Keratinocyte (primary cell): ENCODE measurements at regions not wholly inside any gene's neighbourhood (a gene's known extent, or its start where the extent isn't known, plus 50 kb on each side); places are given as distances from the start of the nearest gene placed in this dataset.

Experiments used
- DNase-seq: peaks from one replicate; pipeline ENCODE4 v3.0.0-alpha.2; 2011; ENCODE audit warnings: low read depth, missing footprints, low spot score
- FAIRE-seq: peaks from 2 replicates; lab custom pipeline; 2011; peaks lifted over from hg19 to GRCh38; lab: Jason Lieb, UNC
- H2AFZ ChIP-seq: 2 replicates; pipeline ENCODE4 v1.6.0; 2012; ENCODE audit warnings: low read length, control low read depth, inconsistent platforms; ENCODE audit not compliant: control insufficient read depth
- H3K27ac ChIP-seq: 2 replicates; pipeline ENCODE4 v1.5.1; 2011; ENCODE audit warnings: low read length; ENCODE audit not compliant: control insufficient read depth, insufficient read depth
- H3K27me3 ChIP-seq: 3 replicates; pipeline ENCODE4 v1.6.0; 2011; ENCODE audit warnings: low read length; ENCODE audit not compliant: control insufficient read depth, insufficient read depth; ENCODE audit errors: extremely low read depth
- H3K36me3 ChIP-seq, 2 experiments: 2 replicates in 1 of 2; 3 replicates in 1 of 2; pipeline ENCODE4 v1.5.1; 2011; ENCODE audit warnings: low read length in 2 of 2, mild to moderate bottlenecking in 1 of 2; ENCODE audit not compliant: control insufficient read depth in 2 of 2, insufficient read depth in 2 of 2; ENCODE audit errors: extremely low read depth in 1 of 2
- H3K4me1 ChIP-seq: 3 replicates; pipeline ENCODE4 v1.5.1; 2011; ENCODE audit warnings: low read length; ENCODE audit not compliant: control insufficient read depth, insufficient read depth; ENCODE audit errors: extremely low read depth
- H3K4me2 ChIP-seq: 3 replicates; pipeline ENCODE4 v1.6.0; 2011; ENCODE audit warnings: low read depth, low read length; ENCODE audit not compliant: control insufficient read depth, insufficient read depth; ENCODE audit errors: extremely low read depth
- H3K4me3 ChIP-seq, 3 experiments: fragments of 200-600 bp in 1 of 3; sonication (generic) in 1 of 3; 2 replicates in 2 of 3; 3 replicates in 1 of 3; pipeline ENCODE4 v1.5.1; 2011 to 2016; ENCODE audit warnings: low read length in 3 of 3, mild to moderate bottlenecking in 3 of 3, control low read depth in 2 of 3, inconsistent platforms in 1 of 3, low read depth in 1 of 3, mixed read lengths in 1 of 3, mixed run types in 1 of 3, moderate library complexity in 1 of 3; ENCODE audit not compliant: control insufficient read depth in 2 of 3, insufficient read depth in 2 of 3; ENCODE audit errors: extremely low read depth in 1 of 3
- H3K79me2 ChIP-seq: 2 replicates; pipeline ENCODE4 v1.6.0; 2012; ENCODE audit warnings: low read length; ENCODE audit not compliant: control insufficient read depth, insufficient read depth
- H3K9ac ChIP-seq: 3 replicates; pipeline ENCODE4 v1.6.0; 2011; ENCODE audit warnings: low read length; ENCODE audit not compliant: control insufficient read depth, insufficient read depth; ENCODE audit errors: extremely low read depth
- H3K9me1 ChIP-seq: 3 replicates; pipeline ENCODE4 v1.6.0; 2011; ENCODE audit warnings: low read length; ENCODE audit not compliant: control insufficient read depth, insufficient read depth; ENCODE audit errors: extremely low read depth
- H3K9me3 ChIP-seq: 2 replicates; pipeline ENCODE4 v1.5.1; 2012; ENCODE audit warnings: low read depth, low read length; ENCODE audit not compliant: control insufficient read depth
- H4K20me1 ChIP-seq: 3 replicates; pipeline ENCODE4 v1.6.0; 2011; ENCODE audit warnings: low read length; ENCODE audit not compliant: control insufficient read depth, insufficient read depth; ENCODE audit errors: extremely low read depth
- EZH2 ChIP-seq: IDR thresholded peaks from one replicate; pipeline ENCODE4 v1.6.1; 2012; ENCODE audit warnings: inconsistent platforms, mild to moderate bottlenecking, low read length, moderate library complexity
- dilution Hi-C: fragments of 300-500 bp; cut with MboI; formaldehyde crosslinking; loops from one replicate; pipeline ENCODE4 v1.7.0; 2020; ENCODE audit warnings: low sequenced_read_pairs; ENCODE audit not compliant: extremely low pct_ligation_motif_present
- TF ChIP-seq, protein P1 (sequence below), 3 experiments: IDR thresholded peaks in 1 of 3; conservative IDR thresholded peaks in 1 of 3; optimal IDR thresholded peaks in 1 of 3; 2 replicates in 2 of 3; 3 replicates in 1 of 3; pipeline versions ENCODE3 to v1.5.1; 2011; ENCODE audit warnings: low read length in 3 of 3, mild to moderate bottlenecking in 3 of 3, moderate library complexity in 2 of 3, control low read depth in 1 of 3, inconsistent platforms in 1 of 3; ENCODE audit not compliant: insufficient read depth in 2 of 3; ENCODE audit errors: extremely low read depth in 1 of 3

DNA sequence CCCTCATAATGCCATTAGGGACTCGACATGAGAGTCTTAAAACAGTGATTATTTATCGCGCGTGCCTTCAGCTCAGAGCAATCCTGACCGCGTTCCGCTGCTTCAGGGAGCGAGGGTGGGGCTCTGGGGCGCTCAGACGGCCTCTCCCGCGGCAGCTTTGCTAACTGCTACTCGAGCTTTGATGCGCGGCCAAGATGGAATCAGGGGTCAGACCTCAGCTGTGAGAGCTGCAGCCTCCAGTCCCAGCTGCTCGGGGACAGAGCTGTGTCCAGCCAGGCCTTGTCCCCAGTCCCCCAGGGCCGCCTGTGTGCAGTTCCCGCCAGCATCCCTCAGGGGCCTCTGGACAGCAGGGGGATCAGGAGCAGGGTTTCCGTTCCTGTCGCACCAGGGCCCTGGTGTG lies 104.6 kb upstream of the TTC34 start:
- Histone ChIP-seq H3K79me2 (no peaks in the 10 kb centered on the region), H3K9me3 (peaks cover 14% of the 10 kb centered on the region), H3K9me1 (no peaks in the 10 kb centered on the region), H3K27ac (no peak overlapping the region), H3K4me3 (no peak overlapping the region), H4K20me1 (no peaks in the 10 kb centered on the region), H3K27me3 (no peaks in the 10 kb centered on the region), H2AFZ (no peak overlapping the region), H3K4me2 (no peak overlapping the region), H3K9ac (no peak overlapping the region), H3K36me3 (no peaks in the 10 kb centered on the region), H3K4me1 (no peaks in the 10 kb centered on the region)
- dilution Hi-C loops = no loop called here
- DNase-seq = no peak
- TF ChIP-seq EZH2 = no peak
- TF ChIP-seq, protein P1, sequence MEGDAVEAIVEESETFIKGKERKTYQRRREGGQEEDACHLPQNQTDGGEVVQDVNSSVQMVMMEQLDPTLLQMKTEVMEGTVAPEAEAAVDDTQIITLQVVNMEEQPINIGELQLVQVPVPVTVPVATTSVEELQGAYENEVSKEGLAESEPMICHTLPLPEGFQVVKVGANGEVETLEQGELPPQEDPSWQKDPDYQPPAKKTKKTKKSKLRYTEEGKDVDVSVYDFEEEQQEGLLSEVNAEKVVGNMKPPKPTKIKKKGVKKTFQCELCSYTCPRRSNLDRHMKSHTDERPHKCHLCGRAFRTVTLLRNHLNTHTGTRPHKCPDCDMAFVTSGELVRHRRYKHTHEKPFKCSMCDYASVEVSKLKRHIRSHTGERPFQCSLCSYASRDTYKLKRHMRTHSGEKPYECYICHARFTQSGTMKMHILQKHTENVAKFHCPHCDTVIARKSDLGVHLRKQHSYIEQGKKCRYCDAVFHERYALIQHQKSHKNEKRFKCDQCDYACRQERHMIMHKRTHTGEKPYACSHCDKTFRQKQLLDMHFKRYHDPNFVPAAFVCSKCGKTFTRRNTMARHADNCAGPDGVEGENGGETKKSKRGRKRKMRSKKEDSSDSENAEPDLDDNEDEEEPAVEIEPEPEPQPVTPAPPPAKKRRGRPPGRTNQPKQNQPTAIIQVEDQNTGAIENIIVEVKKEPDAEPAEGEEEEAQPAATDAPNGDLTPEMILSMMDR (optimal IDR thresholded peaks at IDR 0.05 in 1 of 3, IDR thresholded peaks at IDR 0.05 in 1 of 3, conservative IDR thresholded peaks at IDR 0.05 in 1 of 3; ENCODE audit: extremely low read depth in 1 of 3, insufficient read depth in 2 of 3, low read length in 3 of 3) = no peak
- FAIRE-seq = no peak

DNA sequence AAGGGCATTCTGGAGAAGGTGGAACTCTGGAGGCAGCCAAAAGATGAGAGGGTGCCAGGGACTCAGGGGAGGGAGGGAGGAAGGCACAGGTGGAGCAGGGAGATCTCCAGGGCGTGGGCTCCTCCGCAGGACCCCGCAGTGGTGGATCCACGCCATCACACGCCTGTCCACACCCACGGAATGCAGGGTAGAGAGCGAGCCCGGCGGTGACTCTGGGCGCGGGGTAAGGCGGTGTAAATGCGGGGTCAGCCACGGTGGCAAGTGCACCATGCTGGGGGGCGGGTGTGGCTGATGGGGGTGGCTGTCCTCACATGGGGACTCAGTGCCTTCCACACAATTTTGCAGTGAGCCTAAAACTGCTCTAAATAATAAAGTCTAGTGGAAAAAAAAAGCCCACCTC lies 105.1 kb upstream of the TTC34 start:
- DNase-seq (no peak), FAIRE-seq (no peak)
- Histone ChIP-seq H2AFZ (no peak overlapping the region), H3K4me2 (no peak overlapping the region), H3K27ac (no peak overlapping the region), H4K20me1 (no peaks in the 10 kb centered on the region), H3K9ac (no peak overlapping the region), H3K4me3 (no peak overlapping the region), H3K4me1 (no peaks in the 10 kb centered on the region), H3K27me3 (no peaks in the 10 kb centered on the region), H3K79me2 (no peaks in the 10 kb centered on the region), H3K36me3 (no peaks in the 10 kb centered on the region), H3K9me1 (no peaks in the 10 kb centered on the region), H3K9me3 (peaks cover 11% of the 10 kb centered on the region)
- dilution Hi-C loops = no loop called here
- no peak for TF ChIP-seq EZH2
- TF ChIP-seq, protein P1 (optimal IDR thresholded peaks at IDR 0.05 in 1 of 3, IDR thresholded peaks at IDR 0.05 in 1 of 3, conservative IDR thresholded peaks at IDR 0.05 in 1 of 3; ENCODE audit: extremely low read depth in 1 of 3, insufficient read depth in 2 of 3, low read length in 3 of 3) = no peak
